IMR-90 (cell line): ENCODE measurements at regions not wholly inside any gene's neighbourhood (a gene's known extent, or its start where the extent isn't known, plus 50 kb on each side); places are given as distances from the start of the nearest gene placed in this dataset.

ENCODE experiments used
- ATAC-seq: fragments of 200-7000 bp; cut with Tn5 transposase; 2 replicates; pipeline ENCODE4 v1.9.1; 2020; ENCODE audit warnings: low read depth, mild to moderate bottlenecking, moderate library complexity
- BruUV-seq: library from RNA; stranded (reverse); fragments of 400-500 nt; replicated peaks from 2 replicates; lab custom pipeline; 2021; lab: Mats Ljungman, UMichigan
- CTCF ChIA-PET: fragments of 300-600 bp; formaldehyde crosslinking; extraction: SDS; loops from one replicate; lab custom pipeline; 2021; ENCODE audit warnings: antibody characterized with exemption; lab: Yijun Ruan, JAX
- POLR2A ChIA-PET: fragments of 300-600 bp; sonication (Branson Sonifier 250); formaldehyde crosslinking; loops from one replicate; lab custom pipeline; 2022; ENCODE audit warnings: antibody characterized with exemption; ENCODE audit not compliant: unreplicated experiment; lab: Charles Lee
- DNase-seq: peaks from one replicate; pipeline ENCODE4 v3.0.0; 2013
- H2AFZ ChIP-seq: replicated peaks from 2 replicates; pipeline ENCODE3; 2013; ENCODE audit warnings: low read length, mild to moderate bottlenecking; ENCODE audit not compliant: poor library complexity
- H2AK5ac ChIP-seq: 2 replicates; pipeline ENCODE4 v1.6.1; 2013; ENCODE audit warnings: low read depth, low read length, inconsistent platforms
- H2AK9ac ChIP-seq: replicated peaks from 2 replicates; pipeline ENCODE3; 2013; ENCODE audit warnings: mild to moderate bottlenecking, low read depth, low read length, moderate library complexity; ENCODE audit not compliant: poor library complexity
- H2BK120ac ChIP-seq: 2 replicates; pipeline ENCODE4 v1.6.1; 2013; ENCODE audit warnings: low read depth, low read length, inconsistent platforms
- H2BK15ac ChIP-seq: 3 replicates; pipeline ENCODE4 v1.6.1; 2013; ENCODE audit warnings: low read depth, low read length, inconsistent platforms
- H2BK20ac ChIP-seq: 2 replicates; pipeline ENCODE4 v1.6.1; 2013; ENCODE audit warnings: low read depth, mild to moderate bottlenecking, inconsistent platforms, low read length, moderate library complexity
- H2BK5ac ChIP-seq: 2 replicates; pipeline ENCODE4 v1.6.1; 2013; ENCODE audit warnings: mild to moderate bottlenecking, low read depth, low read length, inconsistent platforms; ENCODE audit not compliant: poor library complexity, severe bottlenecking
- H3K14ac ChIP-seq: replicated peaks from 2 replicates; pipeline ENCODE4 v1.6.1; 2013; ENCODE audit warnings: low read depth, low read length, inconsistent platforms
- H3K18ac ChIP-seq: 2 replicates; pipeline ENCODE4 v1.6.1; 2013; ENCODE audit warnings: low read depth, low read length, control low read depth
- H3K23ac ChIP-seq: 2 replicates; pipeline ENCODE4 v1.6.1; 2013; ENCODE audit warnings: low read depth, low read length, inconsistent platforms
- H3K27ac ChIP-seq: 2 replicates; pipeline ENCODE4 v1.5.1; 2013; ENCODE audit warnings: mild to moderate bottlenecking, control low read depth, low read length; ENCODE audit not compliant: insufficient read depth
- H3K27me3 ChIP-seq: 2 replicates; pipeline ENCODE4 v1.6.1; 2013; ENCODE audit warnings: low read length; ENCODE audit not compliant: control insufficient read depth, insufficient read depth
- H3K36me3 ChIP-seq: 2 replicates; pipeline ENCODE4 v1.6.1; 2013; ENCODE audit warnings: low read length, mixed read lengths; ENCODE audit not compliant: control insufficient read depth, insufficient read depth
- H3K4ac ChIP-seq: 2 replicates; pipeline ENCODE4 v1.6.1; 2013; ENCODE audit warnings: low read depth, low read length, inconsistent platforms
- H3K4me1 ChIP-seq: 2 replicates; pipeline ENCODE4 v1.6.1; 2013; ENCODE audit warnings: low read length, mixed read lengths; ENCODE audit not compliant: control insufficient read depth, insufficient read depth
- H3K4me2 ChIP-seq: 2 replicates; pipeline ENCODE4 v1.6.1; 2013; ENCODE audit warnings: low read depth, mild to moderate bottlenecking, control low read depth, low read length, moderate library complexity
- H3K4me3 ChIP-seq: 2 replicates; pipeline ENCODE4 v1.5.1; 2013; ENCODE audit warnings: low read depth, mild to moderate bottlenecking, control low read depth, low read length, moderate library complexity; ENCODE audit not compliant: insufficient read depth
- H3K56ac ChIP-seq: 2 replicates; pipeline ENCODE4 v1.6.1; 2013; ENCODE audit warnings: low read length, inconsistent platforms; ENCODE audit not compliant: insufficient read depth; ENCODE audit errors: extremely low read depth
- H3K79me1 ChIP-seq, 2 experiments: 2 replicates each; pipeline ENCODE4 v1.6.1; 2013; ENCODE audit warnings: low read length in 2 of 2, inconsistent platforms in 1 of 2, low read depth in 1 of 2
- H3K9ac ChIP-seq: 2 replicates; pipeline ENCODE4 v1.6.1; 2013; ENCODE audit warnings: low read depth, low read length, control low read depth
- H3K9me1 ChIP-seq: 2 replicates; pipeline ENCODE4 v1.6.1; 2013; ENCODE audit warnings: low read length, inconsistent platforms; ENCODE audit not compliant: insufficient read depth
- H3K9me3 ChIP-seq: 2 replicates; pipeline ENCODE4 v1.6.1; 2013; ENCODE audit warnings: low read length; ENCODE audit not compliant: control insufficient read depth, insufficient read depth
- H4K20me1 ChIP-seq: 2 replicates; pipeline ENCODE4 v1.6.1; 2013; ENCODE audit warnings: low read length, inconsistent platforms; ENCODE audit not compliant: insufficient read depth
- H4K5ac ChIP-seq: 2 replicates; pipeline ENCODE4 v1.6.1; 2013; ENCODE audit warnings: mild to moderate bottlenecking, low read depth, low read length, control low read depth
- H4K8ac ChIP-seq, 2 experiments: 2 replicates each; pipeline ENCODE4 v1.6.1; 2013; ENCODE audit warnings: low read depth in 2 of 2, low read length in 2 of 2, control low read depth in 1 of 2, inconsistent platforms in 1 of 2
- H4K91ac ChIP-seq: 2 replicates; pipeline ENCODE4 v1.6.1; 2013; ENCODE audit warnings: low read depth, low read length, inconsistent platforms; ENCODE audit not compliant: insufficient read depth
- CEBPB ChIP-seq: IDR thresholded peaks from 2 replicates; pipeline ENCODE4 v1.6.1; 2012; ENCODE audit warnings: low read depth, low read length, improper control_type of control experiment
- FOS ChIP-seq: fragments of 150-350 bp; IDR thresholded peaks from 2 replicates; pipeline ENCODE4 v1.6.1; 2016; ENCODE audit warnings: low read depth, low read length
- NFE2L2 ChIP-seq: fragments of 150-350 bp; IDR thresholded peaks from 2 replicates; pipeline ENCODE4 v1.6.1; 2016; ENCODE audit warnings: low read depth, mild to moderate bottlenecking, low read length
- WGBS, 2 experiments: methylation state at CpG; one replicate each; pipeline versions ENCODE4 v1.1.5 to v1.1.7; 2013; ENCODE audit warnings: missing lambda C conversion rate in 2 of 2; ENCODE audit not compliant: insufficient read length in 1 of 2; ENCODE audit errors: extremely low coverage in 2 of 2; 5-methylcytosine and 5-hydroxymethylcytosine counted together
- dilution Hi-C: fragments of 300-500 bp; cut with HindIII; formaldehyde crosslinking; loops from one replicate; pipeline ENCODE4 v1.14.3; 2018; ENCODE audit warnings: low sequenced_read_pairs; ENCODE audit not compliant: unreplicated experiment
- in situ Hi-C: fragments of 300-500 bp; cut with MboI; formaldehyde crosslinking; loops from 3 replicates; pipeline ENCODE4 v1.14.3; 2019; ENCODE audit warnings: low sequenced_read_pairs, inconsistent platforms, mixed read lengths
- intact Hi-C: fragments of 100-400 bp; cut with micrococcal nuclease; formaldehyde crosslinking; loops from 2 replicates; pipeline ENCODE4 v1.10.0; 2022

GRCh38 chr6:112575309-112575834 lies 228.2 kb downstream of the RFPL4B start:
- Histone ChIP-seq H3K9ac (no peak overlapping the region), H2BK120ac (no peak overlapping the region)

More at GRCh38 chr6:112575309-112575834, 228.2 kb downstream of the RFPL4B start:
- ATAC-seq (no peak), DNase-seq (no peak)
- intact Hi-C loops, result no loop called here
- Histone ChIP-seq H3K9me1 (peaks cover 4% of the 10 kb centered on the region; the same call in 1 of the 2 replicates), H4K20me1 (no peaks in the 10 kb centered on the region), H3K4me1 (peaks cover 2% of the 10 kb centered on the region; the same call in 1 of the 2 replicates), H3K4ac (no peak overlapping the region), H2AK9ac (no peak overlapping the region), H2AK5ac (no peak overlapping the region), H3K56ac (no peak overlapping the region), H2AFZ (no peak overlapping the region), H3K4me3 (no peak overlapping the region), H3K9me3 (no peaks in the 10 kb centered on the region), H3K4me2 (no peak overlapping the region), H4K5ac (no peak overlapping the region), H3K23ac (no peak overlapping the region), H3K27me3 (no peaks in the 10 kb centered on the region), H3K79me1 (no peaks in the 10 kb centered on the region), H3K36me3 (no peaks in the 10 kb centered on the region), H4K8ac (no peak overlapping the region), H4K91ac (no peak overlapping the region), H3K18ac (no peak overlapping the region), H3K27ac (no peak overlapping the region), H2BK15ac (no peak overlapping the region), H2BK20ac (no peak overlapping the region), H3K14ac (no peak overlapping the region), H2BK5ac (no peak overlapping the region)
- TF ChIP-seq FOS, result no peak
- no peak for TF ChIP-seq NFE2L2
- peak; percentile 37; the same call in 1 of the 2 replicates for TF ChIP-seq CEBPB
- in situ Hi-C loops, result no loop called here
- BruUV-seq, result no TSS peak
- no CpG with 5 or more reads among the region's 3 CpGs for WGBS, 2 experiments
- CTCF ChIA-PET, result no interaction called here
- POLR2A ChIA-PET, result no interaction called here
- dilution Hi-C loops, result no loop called here
